SIG-M5 treated with dmso at 0.1 percent for 504 hours (cell line): ENCODE measurements at regions not wholly inside any gene's neighbourhood (a gene's known extent, or its start where the extent isn't known, plus 50 kb on each side); places are given as distances from the start of the nearest gene placed in this dataset.

ENCODE experiments used
- DNase-seq: peaks from one replicate; lab custom pipeline; 2025; ENCODE audit not compliant: unreplicated experiment; lab: John Stamatoyannopoulos, UW

DNA sequence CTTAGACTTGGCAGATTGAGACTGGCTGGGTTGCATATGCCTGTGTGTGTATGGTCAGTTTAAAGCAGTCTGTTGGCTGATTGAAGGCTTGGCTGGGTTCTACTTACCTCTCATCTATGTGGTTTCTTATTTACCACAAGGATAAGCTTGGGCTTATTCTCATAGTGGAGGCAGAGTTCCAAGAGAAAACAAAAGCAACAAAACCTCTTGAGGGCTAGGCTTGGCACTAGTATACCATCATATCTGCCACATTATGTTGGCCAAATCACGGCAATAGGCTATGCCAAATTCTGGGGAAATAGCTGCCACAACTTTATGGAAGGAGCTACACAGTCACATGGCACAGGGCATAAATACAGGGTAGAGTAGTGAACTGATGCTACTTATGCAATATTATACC, 714.1 kb downstream of the CBLN4 start:
- no peak for DNase-seq

GRCh38 chr20:55283889-55284288, 721.4 kb downstream of the CBLN4 start:
- DNase-seq = no peak

DNA sequence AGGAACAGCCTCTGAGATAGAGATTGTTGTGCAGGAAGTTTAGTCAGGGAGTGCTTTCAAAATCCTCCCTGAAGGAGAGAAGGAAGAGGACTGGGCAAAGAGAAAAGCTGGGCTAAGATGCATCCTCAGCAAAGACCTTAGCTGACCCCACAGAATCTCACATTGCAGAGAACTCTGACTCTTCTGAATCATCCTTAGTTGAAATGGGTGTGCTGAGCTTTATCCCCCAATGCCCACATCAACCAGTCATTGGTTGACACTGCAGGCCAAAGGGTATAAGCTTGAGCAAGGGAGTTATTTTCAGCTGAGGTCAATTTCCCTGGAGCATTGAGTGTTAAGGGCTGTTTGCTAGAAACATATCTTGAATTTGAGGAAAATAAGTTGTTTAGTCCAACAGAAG, 732.2 kb downstream of the CBLN4 start:
- no peak for DNase-seq

GRCh38 chr20:55271371-55271770, 733.9 kb downstream of the CBLN4 start:
- no peak for DNase-seq

DNA sequence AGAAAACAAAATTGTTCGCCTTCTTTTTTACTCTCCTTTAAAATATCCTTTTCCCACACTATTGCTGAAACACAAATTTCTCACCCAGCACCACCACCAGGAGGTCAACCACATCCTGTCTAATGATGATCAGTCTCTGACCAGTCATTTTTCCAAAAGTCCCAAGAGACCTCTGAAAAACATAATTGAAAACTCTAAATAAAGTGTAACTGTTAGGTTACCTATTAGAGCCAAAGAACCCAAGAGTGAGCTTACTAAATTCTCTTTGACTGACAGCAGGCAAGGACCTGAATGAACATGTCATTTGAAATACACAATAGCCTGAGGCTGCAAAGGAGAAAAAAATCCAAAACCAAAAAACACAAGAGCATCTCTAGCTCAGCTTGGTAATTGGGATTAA, 735.4 kb downstream of the CBLN4 start:
- no peak for DNase-seq

GRCh38 chr20:55266361-55266760, 739.0 kb downstream of the CBLN4 start:
- no peak for DNase-seq

GRCh38 chr20:55264703-55265239, 740.5 kb downstream of the CBLN4 start:
- no peak for DNase-seq

GRCh38 chr20:55258559-55258958, 746.8 kb downstream of the CBLN4 start:
- DNase-seq = no peak

GRCh38 chr20:55255016-55255415, 750.3 kb downstream of the CBLN4 start:
- no peak for DNase-seq

- no peak for DNase-seq
These were observed 751.5 kb downstream of the CBLN4 start for GRCh38 chr20:55253781-55254180.

- DNase-seq = no peak
These were observed 752.8 kb downstream of the CBLN4 start for GRCh38 chr20:55252521-55252920.

- DNase-seq = no peak
These were observed 754.1 kb downstream of the CBLN4 start for GRCh38 chr20:55251170-55251569.

DNA sequence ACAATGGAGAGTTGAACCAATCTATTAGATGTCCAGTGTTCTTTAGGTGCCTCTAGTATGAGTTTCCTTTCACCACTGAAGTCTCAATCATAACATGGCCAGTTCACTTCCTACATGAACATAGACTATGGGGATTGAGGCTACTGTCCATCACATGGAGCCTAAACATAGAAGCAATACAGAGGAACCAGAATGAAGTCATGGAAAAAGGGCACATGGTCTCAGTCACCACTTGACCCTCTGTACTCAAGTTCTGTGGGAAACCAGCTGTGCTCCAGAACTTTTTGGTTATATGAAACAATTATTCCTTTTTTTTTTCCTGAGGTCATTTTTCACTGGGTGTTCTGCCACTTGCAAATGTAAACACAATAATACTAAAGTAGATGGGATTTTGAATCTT, 762.5 kb downstream of the CBLN4 start:
- no peak for DNase-seq

- DNase-seq = no peak
These were observed 763.9 kb downstream of the DOK5 start for GRCh38 chr20:55239269-55239668.

DNA sequence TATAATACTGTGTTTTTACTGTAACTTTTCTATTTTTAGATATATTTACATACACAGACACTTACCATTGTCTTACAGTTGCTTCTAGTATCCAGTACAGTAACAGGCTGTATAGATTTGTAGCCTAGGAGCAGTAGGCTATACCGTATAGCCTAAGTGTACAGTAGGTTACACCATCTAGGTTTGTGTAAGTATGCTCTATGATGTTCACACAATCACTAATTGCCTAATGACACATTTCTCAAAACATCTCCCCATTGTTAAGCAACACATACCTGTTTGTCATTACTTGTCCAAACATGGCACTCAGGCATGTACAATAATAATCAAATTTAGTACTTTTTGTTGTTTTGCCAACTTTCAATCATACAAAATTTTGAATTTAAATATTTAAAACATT, 757.3 kb downstream of the DOK5 start:
- DNase-seq = no peak

DNA sequence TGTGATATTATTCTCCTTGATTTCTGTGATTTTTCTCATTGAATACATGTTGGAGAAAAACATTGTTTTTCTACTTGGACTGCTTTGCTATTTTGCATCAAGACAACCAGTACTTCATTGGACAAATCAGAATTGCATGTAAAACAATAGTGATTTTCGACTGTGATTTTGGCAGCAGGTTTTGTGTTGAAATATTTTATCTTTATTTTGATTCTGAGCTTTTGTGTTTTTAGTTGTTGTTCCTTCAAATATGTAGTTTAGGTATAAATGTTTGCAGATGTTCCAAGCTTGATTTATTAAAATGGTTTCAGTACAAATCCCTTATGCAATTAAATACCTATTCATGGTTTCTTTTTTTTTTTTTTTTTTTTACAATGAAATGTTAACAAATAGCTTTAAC, 754.1 kb downstream of the DOK5 start:
- no peak for DNase-seq

GRCh38 chr20:55216525-55217242, 741.3 kb downstream of the DOK5 start:
- no peak for DNase-seq

DNA sequence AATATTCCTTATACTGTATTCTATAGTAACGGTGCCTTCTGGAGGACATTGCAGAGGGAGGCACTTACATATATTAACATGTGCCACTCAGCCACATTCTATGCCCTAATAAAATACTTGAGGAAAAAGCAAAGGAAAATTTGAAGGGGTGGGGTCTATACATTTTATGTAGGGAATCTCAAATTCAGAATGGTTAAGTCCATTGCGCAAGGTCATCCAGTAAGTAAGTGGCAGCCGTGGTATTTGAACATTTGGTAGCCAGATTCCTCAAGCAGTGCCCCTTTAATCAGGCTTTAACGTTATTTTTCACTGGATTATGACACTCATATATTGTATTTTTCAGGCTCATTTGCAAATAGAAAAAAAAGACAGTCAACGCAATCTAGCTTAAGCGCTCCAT, 738.3 kb downstream of the DOK5 start:
- no peak for DNase-seq

- DNase-seq = no peak
These were observed 736.1 kb downstream of the DOK5 start for GRCh38 chr20:55211481-55211880.

- DNase-seq = no peak
These were observed 730.3 kb downstream of the DOK5 start for GRCh38 chr20:55205665-55206064.

DNA sequence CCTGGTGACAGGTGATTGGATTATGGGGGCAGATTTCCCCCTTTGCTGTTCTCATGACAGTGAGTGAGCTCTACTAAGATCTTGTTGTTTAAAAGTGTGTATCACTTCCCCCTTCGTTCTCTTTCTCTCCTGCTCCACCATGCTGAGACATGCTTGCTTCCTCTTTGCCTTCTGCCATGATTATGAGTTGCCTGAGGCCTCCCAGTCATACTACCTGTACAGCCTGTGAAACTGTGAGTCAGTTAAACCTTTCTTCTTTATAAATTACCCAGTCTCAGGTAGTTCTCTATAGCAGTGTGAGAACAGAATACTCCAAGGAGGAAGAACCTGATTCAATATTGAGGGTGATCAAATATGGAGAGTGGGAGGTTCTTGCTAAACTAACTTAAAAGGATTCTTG, 724.9 kb downstream of the DOK5 start:
- no peak for DNase-seq

DNA sequence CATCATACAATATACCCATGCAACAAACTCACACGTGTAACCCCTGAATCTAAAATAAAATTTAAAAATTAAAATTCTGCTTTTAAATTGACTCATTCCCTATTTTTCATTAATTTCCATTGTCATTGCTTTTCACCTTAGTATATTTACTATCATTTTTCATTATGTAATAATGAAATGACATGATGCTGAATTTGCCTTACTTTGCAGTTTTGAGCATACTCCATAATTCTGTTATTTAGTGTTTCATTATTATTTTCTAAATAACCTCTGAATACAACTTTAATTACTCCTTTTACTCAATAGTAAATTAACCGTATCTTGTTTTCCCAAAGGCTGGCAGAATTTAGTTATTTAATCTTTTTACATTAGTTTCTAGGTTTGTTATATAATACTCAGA, 719.6 kb downstream of the DOK5 start:
- no peak for DNase-seq

DNA sequence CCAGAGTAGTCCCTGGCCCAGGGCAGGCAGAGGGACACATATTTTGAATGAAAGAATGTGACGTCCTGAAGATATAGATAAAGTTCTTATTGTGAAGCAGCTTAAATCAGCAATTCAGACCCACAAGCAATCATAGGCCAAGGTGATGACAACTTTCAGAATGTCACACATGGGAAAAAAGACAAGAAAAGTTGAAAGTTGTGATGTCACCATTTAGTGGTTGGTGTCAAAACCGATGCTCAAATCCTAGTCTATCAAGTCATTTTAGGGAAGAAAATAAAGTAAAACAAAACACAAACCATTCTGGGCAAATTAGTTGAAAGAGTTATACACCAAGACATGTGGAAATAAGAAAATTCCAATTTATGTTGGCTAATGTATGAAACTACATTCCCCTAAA, 710.8 kb downstream of the DOK5 start:
- DNase-seq = no peak
